GM21786 (cell line): ENCODE measurements at regions not wholly inside any gene's neighbourhood (a gene's known extent, or its start where the extent isn't known, plus 50 kb on each side); places are given as distances from the start of the nearest gene placed in this dataset.
A peak's percentile ranks its signal among the peaks of the same experiment; 100 is the strongest.

Experiments used
- ATAC-seq: cut with Tn5 transposase; IDR thresholded peaks from one replicate; pipeline ENCODE4 v1.9.1; 2021; ENCODE audit not compliant: unreplicated experiment

- ATAC-seq = no peak
These were observed 334.8 kb upstream of the FAR2 start for GRCh38 chr12:28814246-28814645.

GRCh38 chr12:28817524-28817923, 331.6 kb upstream of the FAR2 start:
- ATAC-seq = no peak

GRCh38 chr12:28824193-28824846, 324.8 kb upstream of the FAR2 start:
- ATAC-seq = no peak

- ATAC-seq = no peak
These were observed 324.2 kb upstream of the FAR2 start for GRCh38 chr12:28824849-28825248.

- no peak for ATAC-seq
These were observed 322.3 kb upstream of the FAR2 start for GRCh38 chr12:28826766-28827165.

- ATAC-seq = no peak
These were observed 321.2 kb upstream of the FAR2 start for GRCh38 chr12:28827861-28828260.

GRCh38 chr12:28828318-28828717, 320.8 kb upstream of the FAR2 start:
- ATAC-seq = no peak

GRCh38 chr12:28830491-28830890, 318.6 kb upstream of the FAR2 start:
- ATAC-seq = no peak

GRCh38 chr12:28844718-28845117, 304.4 kb upstream of the FAR2 start:
- no peak for ATAC-seq

- no peak for ATAC-seq
These were observed 297.3 kb upstream of the FAR2 start for GRCh38 chr12:28851781-28852180.

- no peak for ATAC-seq
These were observed 293.2 kb upstream of the FAR2 start for GRCh38 chr12:28855761-28856310.

- ATAC-seq = no peak
These were observed 291.7 kb upstream of the FAR2 start for GRCh38 chr12:28857369-28857768.

GRCh38 chr12:28859551-28859950, 289.5 kb upstream of the FAR2 start:
- ATAC-seq = no peak

GRCh38 chr12:28865776-28866175, 283.3 kb upstream of the FAR2 start:
- ATAC-seq = no peak

GRCh38 chr12:28866296-28866695, 282.8 kb upstream of the FAR2 start:
- no peak for ATAC-seq

GRCh38 chr12:28866715-28867503, 282.2 kb upstream of the FAR2 start:
- ATAC-seq = no peak

- ATAC-seq = no peak
These were observed 280.7 kb upstream of the FAR2 start for GRCh38 chr12:28868414-28868813.

- ATAC-seq = no peak
These were observed 279.9 kb upstream of the FAR2 start for GRCh38 chr12:28869197-28869596.

GRCh38 chr12:28870839-28871440, 278.1 kb upstream of the FAR2 start:
- ATAC-seq = no peak

- ATAC-seq = peak; percentile 58
These were observed 276.3 kb upstream of the FAR2 start for GRCh38 chr12:28872654-28873268.

- no peak for ATAC-seq
These were observed 274.3 kb upstream of the FAR2 start for GRCh38 chr12:28874758-28875157.
